GM19468 (cell line): ENCODE measurements at regions not wholly inside any gene's neighbourhood (a gene's known extent, or its start where the extent isn't known, plus 50 kb on each side); places are given as distances from the start of the nearest gene placed in this dataset.

Experiments
- ATAC-seq: cut with Tn5 transposase; IDR thresholded peaks from one replicate; pipeline ENCODE4 v1.9.1; 2021; ENCODE audit warnings: mild to moderate bottlenecking, moderate library complexity, moderate number of reproducible peaks; ENCODE audit not compliant: unreplicated experiment; ENCODE audit errors: extremely low read depth

DNA sequence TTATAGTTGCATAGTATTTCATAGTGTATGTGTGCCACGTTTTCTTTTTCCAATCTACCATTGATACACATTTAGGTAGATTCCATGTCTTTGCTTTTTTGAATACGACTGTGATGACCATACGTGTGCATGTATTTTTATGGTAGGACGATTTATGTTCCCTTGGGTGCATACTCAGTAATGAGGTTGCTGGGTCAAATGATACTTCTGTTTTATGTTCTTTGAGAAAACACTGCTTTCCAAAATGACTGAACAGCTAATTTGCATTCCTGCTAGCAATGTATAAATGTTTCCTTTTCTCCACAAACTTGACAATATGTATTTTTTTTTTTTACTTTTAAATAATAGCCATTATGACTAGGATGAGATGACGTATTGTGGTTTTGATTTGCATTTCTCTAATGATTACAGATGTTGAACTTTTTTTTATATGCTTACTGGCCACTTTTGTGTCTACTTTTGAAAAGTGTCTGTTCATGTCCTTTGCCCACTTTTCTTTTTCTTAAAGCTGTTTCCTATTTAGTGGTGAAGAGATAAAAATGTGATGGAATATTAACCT, 969.5 kb upstream of the NDST4 start:
- no peak for ATAC-seq

DNA sequence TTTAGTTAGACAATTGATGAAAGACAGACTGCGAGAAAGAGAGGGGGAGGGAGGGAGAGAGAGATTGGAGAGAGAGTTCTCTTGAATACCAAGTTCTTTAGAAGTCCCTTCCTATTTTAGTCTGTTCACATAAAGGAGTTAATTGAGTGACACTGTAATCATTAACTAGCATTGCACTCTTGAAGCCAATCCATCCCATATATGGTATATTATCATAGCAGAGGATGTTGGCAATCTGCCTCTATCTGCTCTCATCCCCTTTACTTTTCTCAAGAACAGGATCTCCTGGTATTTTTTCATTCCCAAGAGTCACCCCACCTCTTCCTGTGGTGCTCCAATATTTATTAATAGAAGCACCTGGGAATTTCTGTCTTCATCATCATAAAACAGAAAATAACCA, 959.6 kb upstream of the NDST4 start:
- no peak for ATAC-seq

DNA sequence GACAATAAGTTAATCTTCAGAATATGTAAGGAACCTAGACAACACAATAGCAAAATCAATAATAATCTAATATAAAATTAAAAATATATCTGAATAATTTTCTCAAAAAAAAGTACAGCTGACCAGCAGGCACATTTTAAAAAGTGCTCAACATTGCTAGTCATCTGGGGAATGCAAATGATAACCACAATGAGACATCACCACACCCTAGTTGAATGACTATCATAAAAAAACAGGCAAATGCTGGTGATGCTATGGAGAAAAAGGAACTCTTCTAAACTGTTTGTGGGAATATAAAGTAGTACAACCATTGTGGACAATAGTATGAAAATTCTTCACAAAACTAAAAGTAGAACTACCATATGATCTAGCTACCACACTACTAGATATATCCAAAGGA, 956.9 kb upstream of the NDST4 start:
- no peak for ATAC-seq

- no peak for ATAC-seq
Measured at GRCh38 chr4:116066711-116067245, 953.4 kb upstream of the NDST4 start.

GRCh38 chr4:116064331-116064730, 950.9 kb upstream of the NDST4 start:
- ATAC-seq = no peak

- no peak for ATAC-seq
Measured at GRCh38 chr4:116059361-116059760, 945.9 kb upstream of the NDST4 start.

DNA sequence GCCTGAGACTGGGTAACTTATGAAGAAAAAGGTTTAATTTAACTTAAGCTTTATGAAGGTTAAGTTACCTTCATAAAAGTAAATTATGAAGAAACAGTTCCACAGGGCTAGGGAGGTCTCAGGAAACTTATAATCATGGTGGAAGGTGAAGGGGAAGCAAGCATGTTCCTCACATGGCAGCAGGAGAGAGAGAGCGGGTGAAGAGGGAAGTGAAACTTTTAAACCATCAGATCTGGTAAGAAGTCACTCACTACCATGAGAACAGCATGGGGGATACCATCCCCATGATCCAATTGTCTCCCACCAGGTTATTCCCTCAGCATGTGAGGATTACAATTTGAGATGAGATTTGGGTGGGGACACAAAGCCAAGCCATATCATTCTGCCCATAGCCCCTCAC, 944.7 kb upstream of the NDST4 start:
- ATAC-seq = no peak

DNA sequence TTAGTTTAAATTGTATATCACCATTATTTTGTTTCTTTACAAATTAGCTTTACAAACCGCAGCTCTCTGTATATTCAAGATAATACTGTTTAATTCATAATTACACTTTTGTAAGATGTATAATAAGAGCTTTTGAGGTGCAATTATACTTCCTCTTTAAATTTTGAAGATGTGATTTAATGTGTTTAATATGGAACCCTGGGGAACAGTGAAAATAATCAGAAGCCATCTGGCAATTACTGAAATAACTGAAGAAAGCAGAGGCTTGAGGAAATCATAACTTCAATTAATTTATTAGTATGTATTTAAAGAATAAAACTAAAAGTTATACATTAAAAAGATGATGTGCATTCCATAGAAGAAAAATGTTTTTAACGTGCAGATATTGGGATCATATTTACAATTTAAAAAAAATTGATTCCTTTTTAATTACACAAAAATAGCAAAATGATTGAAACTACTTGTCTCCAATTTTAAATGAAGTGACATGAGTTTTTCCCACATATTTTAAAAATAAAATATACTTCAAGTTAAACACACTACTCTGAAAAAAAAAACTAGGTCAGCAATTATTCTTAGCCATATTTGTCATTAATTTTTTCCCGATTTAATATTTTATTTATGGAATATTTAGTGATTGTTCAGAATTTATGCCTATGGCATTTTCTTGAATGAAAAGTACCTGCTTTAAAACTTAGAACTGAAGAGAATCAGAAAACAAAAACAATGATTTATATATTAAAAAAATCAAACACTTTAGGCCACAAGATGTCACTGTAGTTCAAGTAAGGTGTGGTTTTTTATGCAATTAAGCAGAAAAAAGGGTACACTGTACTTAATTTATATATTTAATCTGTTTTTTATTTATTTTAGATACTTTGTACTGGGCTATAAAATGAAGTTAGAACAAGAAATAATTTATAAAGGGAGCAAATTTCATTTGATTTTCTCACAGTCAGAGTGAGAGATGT, 942.7 kb upstream of the NDST4 start:
- no peak for ATAC-seq

DNA sequence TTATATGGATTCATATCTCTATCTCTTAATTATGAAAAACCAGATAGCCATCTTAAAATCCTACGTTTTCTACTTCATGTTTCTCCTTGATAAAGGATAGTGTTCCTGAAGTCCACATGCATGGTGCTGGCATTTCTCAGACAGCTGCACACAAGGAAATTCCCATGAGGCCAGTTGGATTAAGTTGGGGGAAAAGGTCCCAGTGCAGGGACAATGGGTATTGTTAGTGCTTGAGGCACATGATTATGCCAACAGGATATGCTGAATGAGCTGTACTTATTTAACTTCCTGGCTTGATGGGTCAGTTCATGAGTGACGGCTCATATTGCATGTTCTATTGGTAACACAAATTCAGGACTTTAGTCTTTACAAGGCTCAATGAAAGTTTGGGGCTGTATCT, 913.9 kb upstream of the NDST4 start:
- no peak for ATAC-seq

DNA sequence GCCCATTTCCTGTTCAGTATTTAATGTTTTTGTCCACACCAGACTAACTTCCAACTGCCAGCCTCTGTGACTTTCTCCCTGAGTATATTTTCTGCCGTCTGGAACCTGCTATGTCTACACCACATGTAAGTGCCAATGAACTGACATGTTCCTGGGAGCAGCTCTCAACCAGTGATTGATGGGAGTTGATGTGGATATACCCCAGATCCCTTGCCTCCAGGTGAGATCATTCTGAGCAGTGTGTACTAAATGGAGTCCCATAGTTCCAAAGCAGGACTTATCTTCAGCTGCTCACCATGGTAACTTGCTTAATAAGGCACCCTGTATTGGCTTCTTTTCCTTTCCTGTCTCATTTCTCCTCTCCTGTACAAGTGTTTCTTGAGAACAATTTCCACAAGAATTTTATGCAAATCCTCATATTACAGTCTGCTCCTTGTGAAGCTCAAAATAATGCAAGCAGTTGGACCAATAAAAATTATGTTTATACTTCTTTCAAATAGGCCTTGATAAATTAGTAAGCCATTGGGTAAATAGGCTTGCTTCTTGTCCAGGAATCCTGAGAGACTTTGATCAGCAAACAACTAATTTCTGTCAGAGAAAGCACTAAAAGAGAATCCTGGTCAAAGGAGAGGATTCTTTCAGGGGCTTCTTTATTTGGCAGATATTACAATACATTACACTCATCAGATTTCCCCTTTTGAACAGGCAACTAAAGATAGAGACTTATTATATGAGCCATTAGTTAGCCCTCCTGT, 911.7 kb upstream of the NDST4 start:
- no peak for ATAC-seq

DNA sequence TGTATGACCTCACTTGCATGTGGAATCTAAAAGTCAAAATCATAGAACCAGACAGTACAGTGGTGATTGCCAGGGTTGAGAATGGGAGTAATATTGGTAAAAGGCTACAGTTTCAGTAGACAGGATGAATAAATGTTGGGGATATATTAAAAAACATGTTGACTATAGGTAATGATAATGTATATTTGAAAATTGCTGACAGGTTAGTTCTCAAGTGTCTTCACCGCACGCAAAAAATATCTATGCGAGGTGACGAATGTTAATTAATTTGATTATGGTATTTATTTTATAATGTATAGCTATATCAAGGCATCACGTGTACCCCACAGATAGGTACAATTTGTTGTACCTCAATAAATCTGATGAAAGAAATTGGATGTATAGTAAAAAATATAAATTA, 909.6 kb upstream of the NDST4 start:
- no peak for ATAC-seq

DNA sequence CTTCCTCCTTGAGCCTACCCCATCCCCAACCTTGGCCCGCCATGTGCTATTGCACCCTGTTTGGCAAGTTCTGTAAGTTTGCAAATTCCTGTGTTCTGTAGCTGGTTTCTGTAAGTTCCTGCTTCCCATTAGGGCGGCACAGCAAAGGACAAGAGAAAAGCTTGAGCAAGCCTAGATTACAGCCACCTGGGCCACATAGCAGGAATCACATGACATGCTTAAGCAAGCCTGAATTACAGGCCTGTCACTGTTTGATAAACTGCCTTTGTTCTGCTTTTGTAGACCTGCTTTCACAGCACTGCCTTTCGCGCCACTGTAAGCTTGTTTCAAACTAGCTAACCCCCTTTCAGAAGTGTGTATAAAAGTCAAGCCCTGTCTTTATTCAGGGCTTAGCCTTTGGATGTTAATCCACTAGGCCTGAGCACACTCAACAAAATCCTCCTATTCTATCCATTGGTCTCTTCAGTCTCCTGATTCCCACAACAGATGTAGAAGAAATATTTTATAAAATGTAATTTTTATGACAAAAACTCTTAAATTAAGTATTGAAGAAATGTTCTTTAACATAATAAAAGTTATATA, 906.8 kb upstream of the NDST4 start:
- ATAC-seq = no peak

GRCh38 chr4:116018831-116019230, 905.4 kb upstream of the NDST4 start:
- no peak for ATAC-seq

GRCh38 chr4:116016201-116016600, 902.8 kb upstream of the NDST4 start:
- ATAC-seq = no peak

DNA sequence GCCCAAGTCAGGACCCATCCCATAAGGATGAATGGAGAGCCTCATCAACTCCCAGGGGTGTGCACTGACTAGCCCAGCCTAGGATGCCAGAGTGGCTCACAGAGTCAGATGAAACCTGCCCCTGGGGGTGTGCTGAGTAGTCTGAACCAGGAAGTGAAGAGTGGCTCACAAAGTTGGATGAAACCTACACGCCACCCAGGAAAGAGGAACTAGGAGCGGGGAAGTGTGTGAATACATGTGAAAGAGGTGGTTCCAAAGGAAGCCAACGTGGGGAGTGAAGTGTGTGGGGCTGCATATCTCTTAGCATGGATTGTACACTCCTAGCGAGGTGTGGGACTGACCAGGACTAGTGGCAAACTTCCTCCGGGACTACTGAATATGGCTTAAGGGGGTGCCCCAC, 902.1 kb upstream of the NDST4 start:
- ATAC-seq = no peak

- no peak for ATAC-seq
Measured at GRCh38 chr4:116015062-116015461, 901.6 kb upstream of the NDST4 start.

- no peak for ATAC-seq
Measured at GRCh38 chr4:116010923-116011322, 897.5 kb upstream of the NDST4 start.

DNA sequence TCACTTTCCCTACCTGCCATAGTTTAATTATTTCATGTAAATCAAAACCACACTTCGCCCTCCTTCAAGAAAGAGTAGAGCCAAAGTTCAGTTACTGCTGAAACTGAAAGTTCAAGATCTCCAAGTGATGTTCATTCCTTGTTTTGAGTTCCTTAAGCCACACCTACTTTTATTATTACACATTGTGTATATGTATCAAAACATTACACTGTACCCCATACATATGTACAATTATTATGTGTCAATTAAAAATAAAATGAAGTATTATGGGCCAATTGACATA, 892.3 kb upstream of the NDST4 start:
- ATAC-seq = no peak

- ATAC-seq = no peak
Measured at GRCh38 chr4:116005037-116005805, 891.8 kb upstream of the NDST4 start.

DNA sequence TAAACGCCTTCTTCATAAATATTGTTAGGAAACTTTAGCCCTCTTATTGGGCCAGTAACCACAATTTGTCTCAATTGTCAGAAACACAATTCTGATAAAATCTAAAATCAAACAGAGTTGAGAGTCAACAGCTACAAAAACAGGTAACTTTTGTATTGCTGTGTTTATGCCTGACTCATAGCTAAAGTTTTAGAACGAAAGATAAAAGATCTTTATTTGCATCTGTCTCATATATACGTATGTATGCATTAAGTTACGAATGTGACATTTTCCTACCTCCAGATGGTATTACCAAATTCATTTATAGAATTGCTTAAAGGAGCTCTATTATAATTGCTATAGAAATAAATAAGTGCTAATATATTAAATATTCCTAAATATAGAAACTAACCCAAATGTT, 887.9 kb upstream of the NDST4 start:
- ATAC-seq = no peak
